NOMO-1 treated with DMSO at 0.1 percent for 48 hours (cell line): ENCODE measurements at regions not wholly inside any gene's neighbourhood (a gene's known extent, or its start where the extent isn't known, plus 50 kb on each side); places are given as distances from the start of the nearest gene placed in this dataset.

ENCODE experiments used
- DNase-seq: peaks from one replicate; lab custom pipeline; 2025; ENCODE audit not compliant: unreplicated experiment; lab: John Stamatoyannopoulos, UW

DNA sequence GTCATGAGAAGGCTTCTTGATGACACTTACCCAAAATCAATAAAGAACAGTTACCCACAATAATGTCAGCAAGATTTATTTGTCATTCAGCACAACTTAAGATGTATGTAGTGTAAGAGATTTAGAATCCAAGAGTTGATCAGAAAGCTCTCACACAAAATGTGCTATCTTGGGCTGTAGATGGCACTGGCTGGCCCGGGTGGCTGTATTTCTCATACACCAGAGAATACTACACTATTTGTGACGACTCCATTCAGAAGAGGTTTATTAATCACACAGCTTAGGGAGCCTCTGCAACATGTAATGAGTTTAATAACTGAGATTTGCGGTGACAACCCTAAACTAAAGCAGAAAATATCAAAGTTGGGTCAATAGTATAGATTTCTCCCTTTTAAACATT is 530.4 kb upstream of the KLHL29 start:
- DNase-seq, result no peak

DNA sequence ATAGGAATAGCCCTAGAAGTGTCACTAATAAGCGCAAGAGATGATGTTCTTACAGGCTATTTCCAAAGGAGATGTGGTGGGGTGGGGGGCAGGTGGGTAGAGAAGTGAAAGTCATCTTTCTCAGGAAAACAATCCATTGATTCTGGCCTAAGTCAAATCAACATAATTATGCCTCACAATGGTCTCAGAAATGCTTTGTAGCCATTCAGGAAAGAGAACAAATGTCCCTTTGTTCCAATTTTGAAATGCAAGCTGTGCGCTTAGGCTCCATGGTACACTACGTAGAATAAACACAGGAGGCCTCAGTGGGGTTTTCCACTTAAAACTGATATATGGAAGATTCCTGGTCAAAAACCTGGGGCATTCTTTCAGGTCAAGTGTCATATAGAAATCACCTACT is 529.9 kb upstream of the KLHL29 start:
- no peak for DNase-seq

DNA sequence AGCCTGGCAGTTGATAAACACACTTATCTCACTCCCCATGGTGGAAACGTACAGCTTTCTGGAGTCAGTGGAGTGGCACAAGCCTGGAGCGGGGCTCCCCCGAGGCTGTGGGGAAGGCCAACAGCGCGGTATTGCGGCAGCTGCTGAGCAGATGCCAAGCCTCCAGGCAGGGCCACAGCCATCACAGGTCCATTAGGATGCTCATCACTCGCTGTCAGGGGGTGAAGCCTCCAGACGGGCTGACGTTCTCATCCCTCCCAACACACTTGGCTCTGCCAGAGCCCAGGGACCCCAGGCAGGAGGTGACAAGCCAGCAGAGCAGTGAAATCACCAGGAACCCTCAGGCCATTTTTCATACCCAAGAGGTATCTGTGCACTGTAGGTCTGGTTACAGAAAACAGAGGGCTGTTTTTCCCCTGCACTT is 529.2 kb upstream of the KLHL29 start:
- no peak for DNase-seq

DNA sequence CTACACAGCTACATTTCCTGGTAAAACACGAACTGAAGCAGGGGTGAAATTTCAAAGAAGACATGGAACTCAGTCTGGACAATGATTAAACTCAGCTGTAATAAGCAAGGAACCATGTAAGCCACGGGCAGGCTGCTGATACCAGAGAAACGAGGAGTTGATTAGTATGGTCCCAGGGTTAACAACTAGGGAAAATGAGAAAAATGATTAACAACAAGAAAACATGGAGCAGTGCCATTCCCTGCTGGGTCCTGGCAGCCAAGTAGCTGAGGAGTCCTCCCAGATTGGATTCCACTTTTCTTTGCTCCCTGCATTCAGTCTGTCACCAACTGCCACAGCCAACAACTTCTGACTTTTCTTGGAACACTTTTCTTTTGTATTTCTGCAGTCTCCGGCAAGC is 517.0 kb upstream of the KLHL29 start:
- DNase-seq, result no peak

DNA sequence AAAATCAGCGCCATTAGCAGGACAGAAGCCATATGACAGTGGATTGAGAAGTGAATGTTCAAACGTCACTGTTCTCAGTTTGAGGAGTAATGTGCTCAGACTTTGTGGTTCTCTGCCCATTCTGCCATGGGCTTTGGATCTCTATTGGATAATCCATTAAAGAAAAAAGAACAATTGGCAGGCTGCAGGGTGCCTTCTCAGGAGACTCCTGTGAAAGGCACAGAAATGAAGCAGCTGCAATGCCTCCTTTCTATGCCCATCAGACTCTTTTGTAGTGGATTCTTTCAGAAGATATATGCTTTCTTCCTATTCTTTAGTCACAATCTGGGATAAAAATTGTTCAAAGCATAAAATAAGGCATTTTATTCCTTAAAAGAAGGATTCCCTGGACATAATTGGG is 506.9 kb upstream of the KLHL29 start:
- no peak for DNase-seq

DNA sequence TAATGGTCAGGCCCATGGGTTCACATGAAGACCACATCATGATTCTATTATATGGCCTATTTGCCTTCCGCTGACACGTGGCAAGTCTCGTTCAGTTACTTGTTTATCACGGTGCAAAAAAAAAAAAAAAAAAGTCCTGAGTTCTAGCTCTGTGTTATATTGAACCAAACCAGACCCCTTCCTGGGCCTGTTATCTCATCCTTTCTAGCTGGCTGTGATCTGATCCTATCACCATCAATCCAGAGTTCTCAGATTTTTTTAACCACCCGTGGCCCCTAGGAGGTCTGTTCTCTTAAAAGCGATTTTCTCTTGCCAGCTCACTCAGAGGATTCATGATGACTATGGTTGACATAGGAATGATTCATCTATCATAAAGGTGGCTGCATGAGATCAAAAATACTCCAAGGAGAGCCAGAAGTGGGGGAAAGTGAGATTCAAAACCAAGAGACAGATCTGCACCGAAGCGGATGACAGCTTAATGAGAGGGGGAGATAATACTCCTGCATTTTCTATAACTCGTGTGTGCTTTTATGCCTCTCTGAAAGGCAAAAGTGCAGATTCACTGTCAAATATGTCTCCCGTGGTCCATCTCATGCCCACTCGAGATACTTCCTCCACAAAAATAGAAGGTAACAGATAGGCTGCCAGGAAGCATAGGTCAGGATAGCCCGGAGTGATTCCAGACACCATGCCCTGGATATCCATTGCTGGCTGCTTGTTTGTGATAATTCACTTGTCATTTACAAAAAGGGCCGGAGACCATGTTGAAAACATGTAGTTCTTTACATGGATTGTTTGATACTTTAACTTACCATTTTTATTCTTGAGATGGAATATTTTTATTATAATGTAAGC is 505.7 kb upstream of the KLHL29 start:
- no peak for DNase-seq

DNA sequence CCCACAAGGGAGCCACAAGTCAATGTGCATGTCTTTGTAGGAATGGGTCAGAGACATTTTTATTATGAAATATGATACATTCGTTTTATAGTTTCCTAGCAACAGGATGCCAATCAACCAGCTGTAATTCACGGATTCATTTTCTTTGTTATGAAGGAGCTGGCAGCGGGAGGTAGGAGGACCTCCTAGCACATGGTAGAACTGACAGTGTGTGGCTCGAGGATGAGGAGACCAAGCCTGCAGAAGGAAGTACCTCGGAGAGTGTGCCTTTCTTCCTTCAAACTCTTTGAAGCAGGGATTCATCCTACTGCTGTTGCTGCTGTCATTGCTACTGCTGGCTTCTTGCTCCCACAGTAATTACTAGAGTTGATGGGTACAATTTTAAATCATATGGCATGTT is 504.8 kb upstream of the KLHL29 start:
- no peak for DNase-seq

DNA sequence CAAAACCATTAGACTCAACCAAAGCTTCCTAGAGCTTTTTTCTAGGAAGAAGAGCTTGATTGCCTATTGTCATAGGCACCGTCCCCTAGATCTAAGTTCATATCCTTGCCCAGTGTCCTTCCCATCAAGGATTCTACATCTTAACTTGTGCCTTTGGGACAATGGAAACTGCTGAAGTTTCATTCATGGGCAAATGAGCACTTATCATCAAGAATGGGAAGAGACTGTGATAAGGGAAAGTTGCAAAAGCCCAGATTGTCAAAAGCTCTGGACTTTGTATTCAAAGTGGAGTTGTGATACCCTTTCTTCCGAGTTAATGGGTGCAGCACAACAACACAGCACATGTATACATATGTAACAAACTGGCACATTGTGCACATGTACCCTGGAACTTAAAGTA is 503.0 kb upstream of the KLHL29 start:
- DNase-seq, result no peak

DNA sequence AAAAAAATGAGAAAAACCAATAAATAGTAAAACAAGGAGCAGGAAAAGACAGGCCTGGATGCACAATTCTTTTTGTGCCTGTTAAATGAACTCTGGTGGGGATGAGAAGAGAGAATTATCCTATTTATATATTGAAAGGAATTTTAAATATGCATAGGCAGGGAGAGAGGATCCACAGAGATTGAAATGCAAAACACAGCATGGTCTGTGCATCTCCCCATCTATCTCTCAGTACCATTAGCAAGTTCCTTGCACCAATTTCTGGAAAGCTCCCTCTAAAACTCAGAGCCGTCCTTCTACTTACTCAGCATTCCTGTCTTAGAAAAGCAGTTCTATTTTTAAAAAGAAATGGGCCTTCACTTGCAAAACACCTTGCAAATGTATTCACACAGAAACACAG is 502.3 kb upstream of the KLHL29 start:
- no peak for DNase-seq

DNA sequence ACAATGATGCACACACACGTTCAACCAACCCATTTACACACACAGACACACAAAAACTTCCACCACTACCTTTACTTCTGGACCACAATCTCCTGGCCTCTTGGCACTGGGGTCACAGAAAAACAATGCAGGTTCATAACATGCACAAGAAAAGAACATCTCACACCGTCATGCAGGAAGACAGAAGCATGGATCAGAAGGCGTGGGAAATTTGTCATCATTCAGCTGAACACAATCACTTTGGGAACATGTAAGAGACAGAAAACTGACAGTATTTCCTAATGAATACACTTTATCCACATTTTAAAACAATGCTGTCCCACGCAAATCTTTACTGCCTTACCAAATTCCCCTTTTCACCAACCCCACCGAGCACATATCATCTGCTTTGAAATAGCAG is 501.9 kb upstream of the KLHL29 start:
- DNase-seq, result no peak

DNA sequence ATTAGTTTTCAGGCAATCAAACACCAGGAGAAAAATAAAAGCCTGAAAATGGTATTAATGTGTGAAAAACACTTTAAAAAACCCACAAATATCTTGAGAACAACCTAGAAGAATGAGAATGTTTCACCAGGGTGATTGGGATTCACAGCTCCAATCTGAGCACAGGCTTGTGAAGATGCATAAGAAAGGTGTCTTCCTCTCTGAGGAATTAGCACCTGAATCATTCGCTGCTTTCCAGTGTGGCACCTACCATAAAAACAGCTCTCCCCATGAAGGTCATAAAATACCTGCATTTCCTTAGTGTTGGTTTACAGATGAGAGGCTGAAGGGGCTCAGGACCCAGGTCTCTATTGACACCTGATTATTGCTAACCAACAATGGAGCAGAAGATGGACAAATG is 499.7 kb upstream of the KLHL29 start:
- DNase-seq, result no peak

DNA sequence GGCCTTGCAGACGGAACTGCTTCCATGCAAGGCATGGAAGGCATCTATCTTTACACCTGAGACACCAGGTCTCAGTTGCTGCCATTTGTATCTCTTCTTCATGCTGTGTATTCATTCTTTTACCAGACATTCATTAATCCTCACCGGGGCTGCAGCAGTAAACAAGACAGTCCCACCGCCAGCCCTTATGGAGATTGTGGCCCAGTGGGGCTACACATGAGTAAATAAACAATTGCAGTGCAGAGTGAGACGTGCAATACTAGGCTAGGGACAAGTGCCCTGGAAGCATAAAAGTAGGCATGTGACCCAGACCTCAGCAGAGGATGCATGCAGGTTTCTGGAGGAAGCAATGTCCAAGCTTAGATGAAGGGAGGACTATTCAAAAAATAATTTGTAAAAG is 497.6 kb upstream of the KLHL29 start:
- no peak for DNase-seq

DNA sequence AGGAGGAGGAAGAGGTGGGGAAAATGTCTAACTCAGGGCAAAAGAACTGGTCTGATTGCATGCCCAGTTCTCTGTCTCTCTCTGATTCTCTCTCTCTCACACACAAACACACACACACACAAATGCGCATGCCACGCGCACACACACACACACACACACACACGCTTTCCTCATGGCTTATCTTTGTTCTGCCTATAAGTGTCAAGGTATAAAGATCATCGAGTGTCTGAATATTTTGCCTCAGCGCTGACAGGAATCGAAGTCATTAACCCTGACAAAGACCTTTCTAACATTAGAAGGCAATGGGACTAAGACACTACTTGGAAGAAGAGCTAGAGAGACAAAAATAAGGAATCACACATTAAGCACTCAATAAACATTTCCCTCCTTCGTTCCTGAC is 497.1 kb upstream of the KLHL29 start:
- no peak for DNase-seq

DNA sequence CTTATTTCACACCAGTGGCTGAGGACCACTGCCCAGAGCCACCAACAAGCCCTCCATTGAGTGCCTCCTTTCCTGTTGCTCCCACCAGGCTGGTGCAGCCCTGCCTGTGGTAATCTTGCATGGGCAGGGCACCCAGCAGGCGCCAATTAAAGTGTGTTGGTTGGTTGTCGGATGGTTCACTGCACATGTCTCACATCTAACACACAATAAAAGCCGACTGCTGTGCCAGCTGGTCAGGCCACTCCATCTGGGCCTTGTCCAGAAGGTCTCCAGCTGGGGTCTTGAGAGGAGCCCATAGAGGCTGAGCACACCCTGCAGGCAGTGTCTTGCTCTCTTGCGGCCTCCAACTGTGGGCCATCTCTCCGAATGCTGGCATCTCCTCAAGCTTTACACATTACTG is 494.8 kb upstream of the KLHL29 start:
- DNase-seq, result no peak

DNA sequence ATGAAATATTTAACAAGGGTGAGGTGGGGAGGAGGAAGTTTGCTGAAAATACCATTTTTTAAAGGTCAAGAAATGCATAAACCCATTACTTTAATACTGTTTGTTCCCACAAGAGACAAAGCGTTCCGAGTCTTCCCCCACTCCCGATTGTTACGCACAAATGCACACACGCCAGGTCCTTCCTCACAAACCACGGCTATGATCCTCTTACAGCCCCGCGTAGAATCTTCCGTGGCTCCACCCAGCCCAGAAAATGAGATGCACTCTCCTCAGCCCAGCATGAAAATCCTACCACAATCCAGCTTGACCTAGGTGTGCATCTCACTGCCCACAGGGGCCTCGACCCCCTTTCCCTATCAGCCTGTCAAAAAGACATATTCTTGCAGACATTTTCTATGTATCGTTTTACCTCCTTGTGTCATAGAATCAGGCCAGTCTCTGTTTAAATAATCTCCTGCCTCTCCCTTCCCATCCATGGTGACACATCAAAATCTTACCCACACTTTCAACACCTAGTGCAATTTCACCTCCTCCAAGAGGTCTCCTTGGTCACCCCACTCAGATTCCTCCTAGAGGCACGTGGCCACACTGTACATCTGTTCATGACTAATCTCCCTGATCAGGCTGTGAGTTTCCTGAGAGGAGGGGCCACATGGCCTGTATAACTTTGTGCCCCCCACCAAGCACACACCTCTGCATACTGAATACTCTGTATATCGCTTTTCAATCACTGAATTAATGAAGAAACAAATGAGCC is 491.0 kb upstream of the KLHL29 start:
- DNase-seq, result no peak

DNA sequence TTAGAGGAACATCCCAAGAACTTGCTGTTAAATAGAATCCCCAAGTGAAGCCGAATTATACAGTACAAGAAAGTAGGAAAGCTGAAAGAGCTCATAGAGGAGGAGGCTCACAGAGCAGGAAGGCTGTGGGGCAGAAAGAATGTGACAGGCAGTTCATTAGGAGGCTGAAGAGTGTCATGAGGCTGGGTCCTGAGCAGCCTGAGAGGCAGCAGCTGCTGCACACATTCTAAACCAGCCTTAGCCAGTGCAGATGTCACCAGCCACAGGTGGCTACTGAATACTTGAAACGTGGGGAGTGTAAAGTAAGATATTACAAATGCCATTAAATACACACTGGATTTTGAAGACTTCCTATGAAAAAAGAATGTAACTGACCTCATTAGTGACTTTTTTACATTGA is 490.2 kb upstream of the KLHL29 start:
- DNase-seq, result no peak

DNA sequence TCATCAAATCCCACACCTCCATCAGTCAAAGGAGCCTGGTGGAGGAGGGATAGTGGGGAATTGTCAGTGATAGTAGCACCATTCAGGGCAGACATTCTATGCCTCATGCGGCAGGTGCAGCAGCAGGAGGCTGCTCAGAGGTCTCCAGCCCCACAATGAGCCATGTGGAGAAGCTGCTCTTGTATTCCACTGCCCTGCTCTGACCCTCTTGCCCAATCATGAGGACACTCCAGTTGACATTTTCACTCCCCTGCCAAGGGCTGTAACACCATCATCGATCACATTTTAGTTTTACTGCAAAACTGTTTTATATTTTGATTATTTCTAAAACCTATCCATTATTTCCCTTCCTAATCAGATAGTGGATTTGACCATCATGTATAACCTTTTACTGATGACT is 487.6 kb upstream of the KLHL29 start:
- DNase-seq, result no peak

DNA sequence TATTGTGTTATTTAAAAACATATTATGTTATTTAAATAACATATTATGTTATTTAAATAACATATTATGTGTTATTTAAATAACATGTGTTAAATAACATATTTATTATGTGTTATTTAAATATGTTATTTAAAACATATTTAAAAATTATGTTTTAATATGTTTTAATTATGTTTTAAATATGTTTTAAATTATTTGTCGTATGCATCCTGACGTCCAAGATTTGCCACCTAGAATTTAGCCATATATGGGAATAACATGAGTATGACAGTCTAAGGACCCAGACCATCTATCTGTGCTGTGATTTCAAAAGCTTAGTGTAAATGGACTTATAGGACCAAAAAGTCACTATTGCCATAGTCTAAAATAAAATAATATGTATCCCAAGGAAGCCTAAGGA is 484.3 kb upstream of the KLHL29 start:
- DNase-seq, result no peak

DNA sequence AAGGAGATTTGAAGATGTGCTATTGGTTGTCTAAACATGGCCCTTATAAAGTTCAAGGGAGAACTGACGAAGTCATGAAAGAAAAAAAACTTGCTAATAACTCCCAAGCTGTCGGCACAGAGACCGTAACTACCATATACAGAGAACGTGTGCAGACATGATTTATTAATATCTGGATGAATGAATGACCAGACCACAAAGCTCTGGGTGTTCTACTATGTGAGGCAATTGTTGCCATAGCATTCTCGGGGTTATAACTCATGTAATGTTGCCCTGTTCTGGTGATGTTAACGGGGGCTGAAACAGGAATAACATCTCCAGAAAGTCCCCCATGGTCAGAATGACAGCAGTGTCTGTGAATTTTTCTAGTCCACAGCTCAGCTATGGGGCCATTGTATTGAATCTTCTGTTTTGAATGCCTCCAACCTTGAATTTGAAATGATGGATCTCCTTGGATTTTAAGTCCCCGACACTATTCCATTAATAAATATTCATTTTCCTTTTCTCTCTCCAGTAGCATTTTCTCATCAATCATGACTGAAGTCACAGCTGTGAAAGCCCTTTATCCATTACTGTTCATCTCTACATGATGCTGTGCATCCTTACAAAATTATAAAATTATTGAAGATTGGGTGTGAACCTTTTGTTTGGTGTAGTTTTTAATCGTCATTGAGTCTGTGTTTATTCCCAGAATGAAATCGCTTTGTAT is 483.4 kb upstream of the KLHL29 start:
- DNase-seq, result no peak

DNA sequence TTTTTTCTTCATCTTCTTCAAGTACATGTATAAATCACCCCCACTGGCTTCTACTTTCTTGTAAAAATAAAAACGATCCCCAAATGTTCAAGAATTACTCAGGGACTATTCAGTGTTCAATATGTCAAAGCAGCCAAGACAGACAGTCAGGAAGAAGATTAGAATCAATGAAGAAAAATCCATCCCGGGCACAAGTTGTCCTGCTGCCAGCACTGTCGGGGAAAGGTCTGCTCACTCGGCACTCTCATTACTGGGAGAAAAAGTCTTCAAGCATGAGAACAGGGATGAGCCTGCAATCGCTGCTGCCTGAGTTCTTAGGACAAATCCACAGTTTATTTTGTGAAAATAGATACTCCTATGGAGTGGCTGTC is 482.8 kb upstream of the KLHL29 start:
- no peak for DNase-seq

DNA sequence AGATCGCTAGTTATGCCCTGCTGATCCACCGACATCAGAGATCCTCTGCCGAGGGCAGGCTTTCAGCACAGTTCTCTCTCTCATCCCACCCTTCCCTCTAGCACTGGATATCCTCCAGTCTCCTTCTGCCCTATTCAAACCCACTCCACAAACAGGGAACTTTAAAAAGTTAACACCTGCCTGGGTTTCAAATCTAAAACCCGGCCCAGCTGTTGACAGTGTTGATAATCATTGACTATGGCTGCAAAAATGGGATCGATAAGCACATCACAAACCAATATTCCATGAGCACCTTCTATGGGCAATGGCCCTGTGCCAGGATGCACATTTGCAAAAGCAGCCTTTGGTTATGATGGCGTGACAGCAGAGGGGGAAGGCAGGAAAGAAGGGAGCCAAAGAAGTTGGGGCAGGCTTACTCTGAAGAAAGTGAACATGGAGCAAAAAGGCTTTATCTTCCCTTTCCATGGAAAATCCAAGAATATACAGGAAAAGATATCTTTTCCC is 482.3 kb upstream of the KLHL29 start:
- no peak for DNase-seq

DNA sequence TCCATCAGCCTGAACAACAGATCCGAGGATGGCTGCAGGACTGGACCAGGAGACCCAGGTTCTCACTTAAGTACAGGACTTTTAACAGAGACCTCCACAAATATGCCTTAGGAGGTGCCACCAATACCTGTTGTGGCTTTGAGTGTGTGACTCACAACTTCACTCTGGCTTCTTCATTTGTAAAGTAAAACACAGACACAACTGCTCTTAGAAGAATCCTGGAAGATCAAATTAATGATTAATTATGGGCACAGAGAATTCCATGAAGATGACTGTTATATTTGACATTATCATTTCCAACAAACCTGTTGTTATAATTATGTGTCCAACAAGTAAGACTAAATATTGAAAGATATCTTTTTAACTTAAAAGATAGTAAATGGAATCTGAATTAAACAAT is 481.4 kb upstream of the KLHL29 start:
- DNase-seq, result no peak
